A549 (cell line): ENCODE measurements at regions not wholly inside any gene's neighbourhood (a gene's known extent, or its start where the extent isn't known, plus 50 kb on each side); places are given as distances from the start of the nearest gene placed in this dataset.

Experiments used
- ATAC-seq, 2 experiments: fragments of 200-7000 bp in 1 of 2; fragments of >200 bp in 1 of 2; cut with Nextera tagmentation in 1 of 2; cut with Tn5 transposase in 1 of 2; 3 replicates each; pipeline versions ENCODE4 v1.8.0 to v1.9.1; 2018 to 2020; ENCODE audit warnings: mild to moderate bottlenecking in 1 of 2, moderate library complexity in 1 of 2
- CTCF ChIA-PET: fragments of 300-600 bp; sonication (Branson Sonifier 250); formaldehyde crosslinking; extraction: SDS; loops from one replicate; lab custom pipeline; 2021; ENCODE audit warnings: antibody characterized with exemption, inconsistent platforms; lab: Yijun Ruan, JAX
- POLR2A ChIA-PET: fragments of 350-600 bp; formaldehyde crosslinking; extraction: SDS; loops from one replicate; lab custom pipeline; 2021; ENCODE audit warnings: antibody characterized with exemption, inconsistent platforms; lab: Yijun Ruan, JAX
- DNase-seq, 2 experiments: peaks; one replicate each; pipeline versions ENCODE4 v3.0.0 to v3.0.0-alpha.2; 2011 to 2016; ENCODE audit warnings: low read depth in 1 of 2, low spot score in 1 of 2
- FAIRE-seq: peaks from 2 replicates; lab custom pipeline; 2011; peaks lifted over from hg19 to GRCh38; lab: Jason Lieb, UNC
- H3K27ac ChIP-seq, 2 experiments: fragments of >200 bp; sonication (Bioruptor Twin); formaldehyde crosslinking; 3 replicates each; pipeline ENCODE4 v1.5.1; 2016 to 2017
- H3K4me1 ChIP-seq: fragments of >200 bp; sonication (Bioruptor Twin); formaldehyde crosslinking; 3 replicates; pipeline ENCODE4 v1.6.1; 2016
- H3K4me2 ChIP-seq: fragments of >200 bp; sonication (Bioruptor Twin); formaldehyde crosslinking; 3 replicates; pipeline ENCODE4 v1.6.1; 2016
- H3K4me3 ChIP-seq: fragments of >200 bp; sonication (Bioruptor Twin); formaldehyde crosslinking; 3 replicates; pipeline ENCODE4 v1.5.1; 2016
- H3K9me3 ChIP-seq: fragments of >200 bp; sonication (Bioruptor Twin); formaldehyde crosslinking; 3 replicates; pipeline ENCODE4 v1.6.1; 2016
- ATOH8 ChIP-seq: fragments of 250-450 bp; sonication (Bioruptor Pico); IDR thresholded peaks from 2 replicates; pipeline ENCODE4 v1.5.0; 2020; ENCODE audit warnings: low read depth, mild to moderate bottlenecking, moderate library complexity
- BCL3 ChIP-seq: fragments of >200 bp; sonication (Bioruptor Twin); formaldehyde crosslinking; IDR thresholded peaks from 3 replicates; pipeline ENCODE4 v1.6.1; 2016
- CBX2 ChIP-seq: fragments of 200-600 bp; sonication (generic); IDR thresholded peaks from 2 replicates; pipeline ENCODE4 v1.6.1; 2016; ENCODE audit warnings: low read depth, mild to moderate bottlenecking, borderline replicate concordance
- ELK1 ChIP-seq: fragments of 150-350 bp; IDR thresholded peaks from 2 replicates; pipeline ENCODE4 v1.6.1; 2014; ENCODE audit warnings: low read depth, mild to moderate bottlenecking, low read length
- FOSB ChIP-seq: fragments of 250-450 bp; sonication (Bioruptor Pico); IDR thresholded peaks from 2 replicates; pipeline ENCODE4 v1.5.0; 2020; ENCODE audit warnings: mild to moderate bottlenecking, moderate library complexity
- GATA3 ChIP-seq: IDR thresholded peaks from 2 replicates; pipeline ENCODE4 v1.6.1; 2012; ENCODE audit warnings: borderline replicate concordance
- HOXA7 ChIP-seq: fragments of 250-450 bp; sonication (Bioruptor Pico); IDR thresholded peaks from 2 replicates; pipeline ENCODE4 v1.5.0; 2020; ENCODE audit warnings: mild to moderate bottlenecking, moderate library complexity
- JUNB ChIP-seq: fragments of >200 bp; sonication (Bioruptor Twin); formaldehyde crosslinking; IDR thresholded peaks from 2 replicates; pipeline ENCODE4 v1.6.1; 2016
- KDM1A ChIP-seq: fragments of 200-600 bp; sonication (generic); IDR thresholded peaks from 2 replicates; pipeline ENCODE4 v1.6.1; 2016; ENCODE audit warnings: low read depth, mild to moderate bottlenecking
- KDM5A ChIP-seq: fragments of 200-600 bp; sonication (generic); IDR thresholded peaks from 2 replicates; pipeline ENCODE4 v1.6.1; 2016; ENCODE audit warnings: antibody characterized with exemption, mild to moderate bottlenecking
- MAX ChIP-seq: IDR thresholded peaks from 2 replicates; pipeline ENCODE4 v1.6.1; 2012
- MAZ ChIP-seq: fragments of 150-350 bp; IDR thresholded peaks from 2 replicates; pipeline ENCODE4 v1.6.1; 2014; ENCODE audit warnings: antibody characterized with exemption, low read depth, low read length, borderline replicate concordance
- PBX3 ChIP-seq: IDR thresholded peaks from 2 replicates; pipeline ENCODE4 v1.6.1; 2012
- POLR2A ChIP-seq: IDR thresholded peaks from 2 replicates; pipeline ENCODE4 v1.6.1; 2012; ENCODE audit warnings: mild to moderate bottlenecking, low read length
- RAD21 ChIP-seq, 2 experiments: fragments of >200 bp in 1 of 2; sonication (Bioruptor Twin) in 1 of 2; formaldehyde crosslinking in 1 of 2; IDR thresholded peaks in 1 of 2; conservative IDR thresholded peaks in 1 of 2; 2 replicates in 1 of 2; 3 replicates in 1 of 2; pipeline ENCODE4 v1.6.1; 2012 to 2018; ENCODE audit warnings: inconsistent platforms in 1 of 2
- RNF2 ChIP-seq: fragments of 200-600 bp; sonication (generic); IDR thresholded peaks from 2 replicates; pipeline ENCODE4 v1.6.1; 2016; ENCODE audit warnings: low read depth, mild to moderate bottlenecking, antibody characterized with exemption, moderate library complexity, borderline replicate concordance
- TFCP2L1 ChIP-seq: fragments of 250-450 bp; sonication (Bioruptor Pico); IDR thresholded peaks from 2 replicates; pipeline ENCODE4 v1.5.0; 2021; ENCODE audit warnings: mild to moderate bottlenecking
- USF2 ChIP-seq: fragments of 450-650 bp; IDR thresholded peaks from 2 replicates; pipeline ENCODE4 v1.6.1; 2014; ENCODE audit warnings: antibody characterized with exemption
- ZC3H11A ChIP-seq: fragments of 450-650 bp; IDR thresholded peaks from 2 replicates; pipeline ENCODE4 v1.6.1; 2014; ENCODE audit warnings: antibody characterized with exemption, mild to moderate bottlenecking
- ZFP36 ChIP-seq: fragments of 450-650 bp; IDR thresholded peaks from 2 replicates; pipeline ENCODE4 v1.6.1; 2014; ENCODE audit warnings: borderline replicate concordance; ENCODE audit not compliant: partially characterized antibody
- WGBS: methylation state at CpG from one replicate; pipeline ENCODE4 v1.1.6; 2017; ENCODE audit errors: missing lambda C conversion rate; 5-methylcytosine and 5-hydroxymethylcytosine counted together

- Histone ChIP-seq H3K4me3 (no peak overlapping the region), H3K4me1 (no peaks in the 10 kb centered on the region), H3K4me2 (no peak overlapping the region), H3K9me3 (no peaks in the 10 kb centered on the region), H3K27ac (no peak overlapping the region)
- no peak for TF ChIP-seq KDM1A
- TF ChIP-seq BCL3 = no peak
- no peak for TF ChIP-seq ZC3H11A
- TF ChIP-seq USF2 = no peak
- TF ChIP-seq ATOH8 = no peak
- no peak for TF ChIP-seq ELK1
- FAIRE-seq (no peak), DNase-seq (no peak), ATAC-seq (no peak)
- WGBS = 17% methylated on average over 6 of the region's 6 CpGs
- ChIA-PET CTCF (no interaction called here), POLR2A (no interaction called here)
Observed at GRCh38 chr10:80908611-80909010, 370.9 kb downstream of the SH2D4B start.

GRCh38 chr10:80909254-80909653 lies 371.6 kb downstream of the SH2D4B start:
- DNase-seq (no peak), FAIRE-seq (no peak), ATAC-seq (no peak)
- ChIA-PET POLR2A (no interaction called here), CTCF (no interaction called here)
- WGBS = 55% methylated on average over 5 of the region's 5 CpGs
- Histone ChIP-seq H3K27ac (no peak overlapping the region), H3K4me1 (no peaks in the 10 kb centered on the region), H3K4me2 (no peak overlapping the region), H3K4me3 (no peak overlapping the region), H3K9me3 (no peaks in the 10 kb centered on the region)
- TF ChIP-seq FOSB (CRISPR knock-in tag) (no peak), MAZ (no peak), POLR2A (no peak), ZFP36 (no peak), MAX (no peak), TFCP2L1 (no peak), JUNB (no peak), PBX3 (no peak), BCL3 (no peak), GATA3 (no peak)

GRCh38 chr10:80917636-80918035 lies 379.9 kb downstream of the SH2D4B start:
- Histone ChIP-seq H3K27ac (no peak overlapping the region), H3K9me3 (no peaks in the 10 kb centered on the region), H3K4me1 (no peaks in the 10 kb centered on the region), H3K4me2 (no peak overlapping the region), H3K4me3 (no peak overlapping the region)
- no peak for DNase-seq
- ChIA-PET CTCF (interaction anchor here (1.2 kb wide), 1 partner anchor 473 kb away, joined by 5 read pairs; no protein-coding TSS in a partner anchor), POLR2A (no interaction called here)
- no peak for FAIRE-seq
- 13% methylated on average over 5 of the region's 5 CpGs for WGBS
- ATAC-seq = no peak
- TF ChIP-seq MAZ = no peak
- TF ChIP-seq RNF2 = no peak
- no peak for TF ChIP-seq HOXA7 (CRISPR knock-in tag)
- TF ChIP-seq KDM5A = no peak
- no peak for TF ChIP-seq RAD21 (conservative IDR thresholded peaks at IDR 0.05 in 1 of 2, IDR thresholded peaks at IDR 0.05 in 1 of 2)
- TF ChIP-seq BCL3 = no peak
- no peak for TF ChIP-seq CBX2
